Stimulated activated CD4-positive, alpha-beta T cell treated with anti-CD3 and anti-CD28 coated beads, Interleukin-4, amount 100 ng/mL, for 48 hours (primary cell): ENCODE measurements at regions not wholly inside any gene's neighbourhood (a gene's known extent, or its start where the extent isn't known, plus 50 kb on each side); places are given as distances from the start of the nearest gene placed in this dataset.

Source experiments
- DNase-seq, 2 donors: peaks; one replicate each; pipeline ENCODE4 v3.0.0-alpha.2; 2020; ENCODE audit warnings: low read depth in 2 of 2

GRCh38 chr5:124923131-124923530, 176.7 kb upstream of the ZNF608 start:
- DNase-seq = no peak

GRCh38 chr5:124924729-124925128, 178.3 kb upstream of the ZNF608 start:
- no peak for DNase-seq

GRCh38 chr5:124927735-124928134, 181.3 kb upstream of the ZNF608 start:
- DNase-seq = no peak

- no peak for DNase-seq
Measured at GRCh38 chr5:124929000-124929399, 182.6 kb upstream of the ZNF608 start.

GRCh38 chr5:124932791-124933600, 186.6 kb upstream of the ZNF608 start:
- no peak for DNase-seq

GRCh38 chr5:124935065-124935464, 188.6 kb upstream of the ZNF608 start:
- no peak for DNase-seq

- no peak for DNase-seq
Measured at GRCh38 chr5:124936626-124936933, 190.1 kb upstream of the ZNF608 start.

- no peak for DNase-seq
Measured at GRCh38 chr5:124941051-124942049, 194.9 kb upstream of the ZNF608 start.

GRCh38 chr5:124948062-124948753, 201.8 kb upstream of the ZNF608 start:
- DNase-seq = no peak

- no peak for DNase-seq
Measured at GRCh38 chr5:124948754-124949275, 202.4 kb upstream of the ZNF608 start.

GRCh38 chr5:124949862-124950261, 203.4 kb upstream of the ZNF608 start:
- no peak for DNase-seq

GRCh38 chr5:124951105-124951504, 204.7 kb upstream of the ZNF608 start:
- DNase-seq = no peak

GRCh38 chr5:124951661-124952060, 205.2 kb upstream of the ZNF608 start:
- DNase-seq = no peak

GRCh38 chr5:124952079-124952478, 205.6 kb upstream of the ZNF608 start:
- no peak for DNase-seq

GRCh38 chr5:124952566-124952965, 206.1 kb upstream of the ZNF608 start:
- no peak for DNase-seq

- DNase-seq = no peak
Measured at GRCh38 chr5:124954784-124955183, 208.3 kb upstream of the ZNF608 start.

- no peak for DNase-seq
Measured at GRCh38 chr5:124956471-124957029, 210.1 kb upstream of the ZNF608 start.

- DNase-seq = no peak
Measured at GRCh38 chr5:124957063-124957462, 210.6 kb upstream of the ZNF608 start.

- no peak for DNase-seq
Measured at GRCh38 chr5:124960266-124960665, 213.8 kb upstream of the ZNF608 start.

GRCh38 chr5:124961521-124961920, 215.1 kb upstream of the ZNF608 start:
- DNase-seq = no peak

GRCh38 chr5:124962111-124962510, 215.7 kb upstream of the ZNF608 start:
- DNase-seq = no peak

GRCh38 chr5:124962735-124963134, 216.3 kb upstream of the ZNF608 start:
- DNase-seq = no peak
